HCT116 (cell line): ENCODE measurements at regions not wholly inside any gene's neighbourhood (a gene's known extent, or its start where the extent isn't known, plus 50 kb on each side); places are given as distances from the start of the nearest gene placed in this dataset.

Source experiments
- CBX3 ChIP-seq: IDR thresholded peaks from 2 replicates; pipeline ENCODE4 v1.6.1; 2012; ENCODE audit warnings: low read depth
- CEBPB ChIP-seq: IDR thresholded peaks from 2 replicates; pipeline ENCODE4 v1.6.1; 2012; ENCODE audit warnings: low read depth
- EZH2 ChIP-seq: fragments of 200-600 bp; sonication (generic); IDR thresholded peaks from 2 replicates; pipeline ENCODE4 v1.6.1; 2017; ENCODE audit warnings: antibody characterized with exemption, mixed run types
- EZH2phosphoT487 ChIP-seq: fragments of 200-600 bp; IDR thresholded peaks from 2 replicates; pipeline ENCODE4 v1.6.1; 2018; ENCODE audit warnings: antibody characterized with exemption, borderline replicate concordance
- POLR2A ChIP-seq: IDR thresholded peaks from 2 replicates; pipeline ENCODE4 v1.7.0; 2011; ENCODE audit warnings: borderline replicate concordance; ENCODE audit not compliant: insufficient read depth, insufficient read length; ENCODE audit errors: extremely low read depth
- POLR2AphosphoS5 ChIP-seq: IDR thresholded peaks from 2 replicates; pipeline ENCODE4 v1.6.1; 2011; ENCODE audit warnings: mild to moderate bottlenecking, low read depth, low read length, moderate library complexity
- SIN3A ChIP-seq: IDR thresholded peaks from 2 replicates; pipeline ENCODE4 v1.6.1; 2012; ENCODE audit warnings: low read depth
- SP1 ChIP-seq: IDR thresholded peaks from 2 replicates; pipeline ENCODE4 v1.6.1; 2012; ENCODE audit warnings: low read depth
- SRF ChIP-seq: IDR thresholded peaks from 2 replicates; pipeline ENCODE4 v1.6.1; 2012; ENCODE audit warnings: low read depth
- TCF7L2 ChIP-seq: IDR thresholded peaks from 2 replicates; pipeline ENCODE4 v1.7.0; 2011; ENCODE audit warnings: borderline replicate concordance, inconsistent platforms; ENCODE audit not compliant: insufficient read depth, insufficient read length; ENCODE audit errors: extremely low read depth
- ZFX ChIP-seq: fragments of 450-650 bp; IDR thresholded peaks from 2 replicates; pipeline ENCODE4 v1.6.1; 2017
- ZNF274 ChIP-seq: fragments of 200-500 bp; sonication (Bioruptor generic); IDR thresholded peaks from 2 replicates; pipeline ENCODE4 v1.6.1; 2014; ENCODE audit warnings: mild to moderate bottlenecking, low read depth, low read length, inconsistent platforms
- TF ChIP-seq, protein P1 (sequence below), 3 experiments: fragments of 200-600 bp in 1 of 3; sonication (generic) in 1 of 3; IDR thresholded peaks in 2 of 3; conservative IDR thresholded peaks in 1 of 3; 2 replicates each; pipeline ENCODE4 v1.5.1; 2012 to 2017; ENCODE audit warnings: low read depth in 2 of 3, low read length in 2 of 3, antibody characterized with exemption in 1 of 3, borderline replicate concordance in 1 of 3, control low read depth in 1 of 3, mild to moderate bottlenecking in 1 of 3, mixed read lengths in 1 of 3, mixed run types in 1 of 3, moderate library complexity in 1 of 3; ENCODE audit not compliant: insufficient read depth in 1 of 3
- TF ChIP-seq, protein P2 (sequence below): IDR thresholded peaks from 2 replicates; pipeline ENCODE4 v1.6.1; 2012; ENCODE audit warnings: low read depth

DNA sequence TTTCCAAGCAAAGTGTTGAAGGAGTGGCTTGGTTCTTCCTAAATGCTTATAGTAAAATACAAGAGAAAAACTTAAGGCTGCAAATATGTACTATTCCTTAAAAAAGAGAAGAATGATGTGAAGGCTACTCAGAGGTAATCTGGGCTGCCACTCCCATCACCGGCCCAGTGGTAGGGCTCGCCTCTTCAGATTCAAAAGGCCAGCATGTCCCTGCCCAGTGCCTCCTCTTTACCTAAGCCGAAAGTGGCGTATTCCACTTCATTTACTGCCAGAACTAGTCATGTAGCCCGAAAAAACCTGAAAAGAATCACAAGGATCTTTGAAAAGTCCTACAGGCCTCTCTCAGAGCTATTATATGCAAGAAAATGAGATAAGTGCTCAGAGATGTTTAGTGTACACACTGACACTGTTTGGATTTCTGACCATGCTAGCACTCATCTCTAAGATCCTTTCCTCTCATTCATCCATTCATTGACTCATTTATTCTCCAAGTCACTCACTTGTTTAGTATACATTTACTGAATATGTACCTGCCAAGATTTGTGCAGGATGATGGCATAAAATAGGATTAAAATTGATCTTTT lies 373.3 kb upstream of the THBS1 start:
- no peak for TF ChIP-seq SRF
- TF ChIP-seq, protein P1, sequence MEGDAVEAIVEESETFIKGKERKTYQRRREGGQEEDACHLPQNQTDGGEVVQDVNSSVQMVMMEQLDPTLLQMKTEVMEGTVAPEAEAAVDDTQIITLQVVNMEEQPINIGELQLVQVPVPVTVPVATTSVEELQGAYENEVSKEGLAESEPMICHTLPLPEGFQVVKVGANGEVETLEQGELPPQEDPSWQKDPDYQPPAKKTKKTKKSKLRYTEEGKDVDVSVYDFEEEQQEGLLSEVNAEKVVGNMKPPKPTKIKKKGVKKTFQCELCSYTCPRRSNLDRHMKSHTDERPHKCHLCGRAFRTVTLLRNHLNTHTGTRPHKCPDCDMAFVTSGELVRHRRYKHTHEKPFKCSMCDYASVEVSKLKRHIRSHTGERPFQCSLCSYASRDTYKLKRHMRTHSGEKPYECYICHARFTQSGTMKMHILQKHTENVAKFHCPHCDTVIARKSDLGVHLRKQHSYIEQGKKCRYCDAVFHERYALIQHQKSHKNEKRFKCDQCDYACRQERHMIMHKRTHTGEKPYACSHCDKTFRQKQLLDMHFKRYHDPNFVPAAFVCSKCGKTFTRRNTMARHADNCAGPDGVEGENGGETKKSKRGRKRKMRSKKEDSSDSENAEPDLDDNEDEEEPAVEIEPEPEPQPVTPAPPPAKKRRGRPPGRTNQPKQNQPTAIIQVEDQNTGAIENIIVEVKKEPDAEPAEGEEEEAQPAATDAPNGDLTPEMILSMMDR (IDR thresholded peaks at IDR 0.05 in 2 of 3, conservative IDR thresholded peaks at IDR 0.05 in 1 of 3; ENCODE audit: borderline replicate concordance in 1 of 3, insufficient read depth in 1 of 3, low read depth in 2 of 3, low read length in 2 of 3), result no peak
- no peak for TF ChIP-seq SP1
- TF ChIP-seq, protein P2, sequence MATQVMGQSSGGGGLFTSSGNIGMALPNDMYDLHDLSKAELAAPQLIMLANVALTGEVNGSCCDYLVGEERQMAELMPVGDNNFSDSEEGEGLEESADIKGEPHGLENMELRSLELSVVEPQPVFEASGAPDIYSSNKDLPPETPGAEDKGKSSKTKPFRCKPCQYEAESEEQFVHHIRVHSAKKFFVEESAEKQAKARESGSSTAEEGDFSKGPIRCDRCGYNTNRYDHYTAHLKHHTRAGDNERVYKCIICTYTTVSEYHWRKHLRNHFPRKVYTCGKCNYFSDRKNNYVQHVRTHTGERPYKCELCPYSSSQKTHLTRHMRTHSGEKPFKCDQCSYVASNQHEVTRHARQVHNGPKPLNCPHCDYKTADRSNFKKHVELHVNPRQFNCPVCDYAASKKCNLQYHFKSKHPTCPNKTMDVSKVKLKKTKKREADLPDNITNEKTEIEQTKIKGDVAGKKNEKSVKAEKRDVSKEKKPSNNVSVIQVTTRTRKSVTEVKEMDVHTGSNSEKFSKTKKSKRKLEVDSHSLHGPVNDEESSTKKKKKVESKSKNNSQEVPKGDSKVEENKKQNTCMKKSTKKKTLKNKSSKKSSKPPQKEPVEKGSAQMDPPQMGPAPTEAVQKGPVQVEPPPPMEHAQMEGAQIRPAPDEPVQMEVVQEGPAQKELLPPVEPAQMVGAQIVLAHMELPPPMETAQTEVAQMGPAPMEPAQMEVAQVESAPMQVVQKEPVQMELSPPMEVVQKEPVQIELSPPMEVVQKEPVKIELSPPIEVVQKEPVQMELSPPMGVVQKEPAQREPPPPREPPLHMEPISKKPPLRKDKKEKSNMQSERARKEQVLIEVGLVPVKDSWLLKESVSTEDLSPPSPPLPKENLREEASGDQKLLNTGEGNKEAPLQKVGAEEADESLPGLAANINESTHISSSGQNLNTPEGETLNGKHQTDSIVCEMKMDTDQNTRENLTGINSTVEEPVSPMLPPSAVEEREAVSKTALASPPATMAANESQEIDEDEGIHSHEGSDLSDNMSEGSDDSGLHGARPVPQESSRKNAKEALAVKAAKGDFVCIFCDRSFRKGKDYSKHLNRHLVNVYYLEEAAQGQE, result no peak
- TF ChIP-seq POLR2AphosphoS5, result no peak
- no peak for TF ChIP-seq CEBPB
- no peak for TF ChIP-seq TCF7L2
- TF ChIP-seq ZFX, result no peak
- no peak for TF ChIP-seq ZNF274
- TF ChIP-seq CBX3, result no peak
- TF ChIP-seq EZH2, result no peak
- no peak for TF ChIP-seq POLR2A
- TF ChIP-seq SIN3A, result no peak
- TF ChIP-seq EZH2phosphoT487, result no peak
